ENCODE measurements at regions not wholly inside any gene's neighbourhood (a gene's known extent, or its start where the extent isn't known, plus 50 kb on each side); places are given as distances from the start of the nearest gene placed in this dataset.

DNA sequence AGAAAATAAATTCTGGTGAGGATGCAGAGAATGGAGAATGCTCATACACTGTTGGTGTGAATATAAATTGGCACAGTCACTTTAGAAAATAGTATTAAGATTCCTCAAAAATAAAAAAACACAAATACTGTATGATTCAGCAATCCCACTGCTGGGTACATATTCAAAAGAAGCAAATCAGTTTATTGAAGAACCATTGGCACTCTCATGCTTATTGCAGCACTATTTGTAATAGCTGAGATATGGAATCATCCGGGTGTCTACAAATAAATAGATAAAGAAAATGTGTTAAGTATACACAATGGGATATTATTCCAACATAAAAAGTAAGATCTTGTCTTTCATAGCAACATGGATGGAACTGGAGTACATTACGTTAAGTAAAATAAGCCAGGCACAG lies 579.4 kb upstream of the SEL1L start:
- H3K36me3 ChIP-seq = no peaks in the 10 kb centered on the region
- no peaks in the 10 kb centered on the region for H3K4me1 ChIP-seq (ENCODE audit: insufficient read depth)
- TF ChIP-seq POLR2A (IDR thresholded peaks at IDR 0.05) = no peak
- TF ChIP-seq EP300 (IDR thresholded peaks at IDR 0.05) = no peak
- TF ChIP-seq, protein P1, sequence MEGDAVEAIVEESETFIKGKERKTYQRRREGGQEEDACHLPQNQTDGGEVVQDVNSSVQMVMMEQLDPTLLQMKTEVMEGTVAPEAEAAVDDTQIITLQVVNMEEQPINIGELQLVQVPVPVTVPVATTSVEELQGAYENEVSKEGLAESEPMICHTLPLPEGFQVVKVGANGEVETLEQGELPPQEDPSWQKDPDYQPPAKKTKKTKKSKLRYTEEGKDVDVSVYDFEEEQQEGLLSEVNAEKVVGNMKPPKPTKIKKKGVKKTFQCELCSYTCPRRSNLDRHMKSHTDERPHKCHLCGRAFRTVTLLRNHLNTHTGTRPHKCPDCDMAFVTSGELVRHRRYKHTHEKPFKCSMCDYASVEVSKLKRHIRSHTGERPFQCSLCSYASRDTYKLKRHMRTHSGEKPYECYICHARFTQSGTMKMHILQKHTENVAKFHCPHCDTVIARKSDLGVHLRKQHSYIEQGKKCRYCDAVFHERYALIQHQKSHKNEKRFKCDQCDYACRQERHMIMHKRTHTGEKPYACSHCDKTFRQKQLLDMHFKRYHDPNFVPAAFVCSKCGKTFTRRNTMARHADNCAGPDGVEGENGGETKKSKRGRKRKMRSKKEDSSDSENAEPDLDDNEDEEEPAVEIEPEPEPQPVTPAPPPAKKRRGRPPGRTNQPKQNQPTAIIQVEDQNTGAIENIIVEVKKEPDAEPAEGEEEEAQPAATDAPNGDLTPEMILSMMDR (IDR thresholded peaks at IDR 0.05) = no peak
- intact Hi-C loops (cut with DNase I) = no loop called here
- H3K9me3 ChIP-seq = no peaks in the 10 kb centered on the region
- H3K27ac ChIP-seq = no peak overlapping the region
- H3K4me3 ChIP-seq = no peak overlapping the region
- WGBS, 3 donors = 66 to 80% (median 69%) methylated on average over 2 of the region's 2 CpGs
- DNase-seq = no peak
- no peaks in the 10 kb centered on the region for H3K27me3 ChIP-seq

DNA sequence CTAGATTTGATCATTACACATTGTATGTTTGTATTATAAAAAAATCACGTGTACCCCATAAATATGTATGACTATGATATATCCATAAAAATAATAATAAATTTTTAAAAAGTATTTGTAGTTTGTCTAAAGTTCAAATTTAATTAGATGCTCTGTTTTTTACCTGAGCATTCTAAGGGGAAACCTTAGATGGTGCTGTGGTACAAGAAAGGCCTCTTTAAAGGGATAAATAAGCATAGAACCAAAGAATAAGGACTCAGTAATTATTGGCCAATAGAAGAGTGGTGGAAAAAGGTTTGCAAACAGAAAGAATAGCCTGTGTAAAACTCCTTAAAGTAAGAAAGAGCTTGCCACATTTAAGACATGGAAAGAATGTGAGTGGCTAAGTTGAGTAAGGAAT lies 580.1 kb upstream of the SEL1L start:
- H3K36me3 ChIP-seq = no peaks in the 10 kb centered on the region
- H3K4me1 ChIP-seq (ENCODE audit: insufficient read depth) = no peaks in the 10 kb centered on the region
- no peak for DNase-seq
- no peak overlapping the region for H3K4me3 ChIP-seq
- 61 to 83% (median 65%) methylated on average over 1 of the region's 1 CpG for WGBS, 3 donors
- H3K27me3 ChIP-seq = no peaks in the 10 kb centered on the region
- TF ChIP-seq, protein P1 (IDR thresholded peaks at IDR 0.05) = no peak
- no peak for TF ChIP-seq EP300 (IDR thresholded peaks at IDR 0.05)
- TF ChIP-seq POLR2A (IDR thresholded peaks at IDR 0.05) = no peak
- H3K27ac ChIP-seq = no peak overlapping the region
- H3K9me3 ChIP-seq = no peaks in the 10 kb centered on the region
- intact Hi-C loops (cut with DNase I) = no loop called here

DNA sequence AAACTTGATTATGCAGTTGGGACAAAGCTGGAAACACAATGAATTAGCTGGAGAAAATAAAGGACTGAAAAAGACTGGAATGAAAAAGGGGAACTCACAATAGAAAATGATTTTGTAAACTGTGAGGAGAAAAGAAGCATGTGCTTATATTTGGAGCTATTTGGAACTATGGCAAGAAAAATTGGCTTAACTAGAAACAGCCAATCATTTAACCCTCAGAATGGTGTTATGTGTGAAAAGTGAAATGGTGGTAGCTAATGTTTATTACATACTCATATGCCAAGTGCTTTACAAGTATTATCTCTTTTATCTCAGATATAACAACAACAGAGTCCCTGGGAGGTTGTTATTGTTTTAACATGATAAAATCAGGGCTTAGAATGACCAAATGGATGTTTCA lies 583.1 kb upstream of the SEL1L start:
- no peaks in the 10 kb centered on the region for H3K27me3 ChIP-seq
- TF ChIP-seq EP300 (IDR thresholded peaks at IDR 0.05) = no peak
- TF ChIP-seq POLR2A (IDR thresholded peaks at IDR 0.05) = no peak
- TF ChIP-seq, protein P1 (IDR thresholded peaks at IDR 0.05) = no peak
- no peaks in the 10 kb centered on the region for H3K36me3 ChIP-seq
- H3K27ac ChIP-seq = no peak overlapping the region
- no peak overlapping the region for H3K4me3 ChIP-seq
- intact Hi-C loops (cut with DNase I) = no loop called here
- no peaks in the 10 kb centered on the region for H3K4me1 ChIP-seq (ENCODE audit: insufficient read depth)
- no peaks in the 10 kb centered on the region for H3K9me3 ChIP-seq
- DNase-seq = no peak

DNA sequence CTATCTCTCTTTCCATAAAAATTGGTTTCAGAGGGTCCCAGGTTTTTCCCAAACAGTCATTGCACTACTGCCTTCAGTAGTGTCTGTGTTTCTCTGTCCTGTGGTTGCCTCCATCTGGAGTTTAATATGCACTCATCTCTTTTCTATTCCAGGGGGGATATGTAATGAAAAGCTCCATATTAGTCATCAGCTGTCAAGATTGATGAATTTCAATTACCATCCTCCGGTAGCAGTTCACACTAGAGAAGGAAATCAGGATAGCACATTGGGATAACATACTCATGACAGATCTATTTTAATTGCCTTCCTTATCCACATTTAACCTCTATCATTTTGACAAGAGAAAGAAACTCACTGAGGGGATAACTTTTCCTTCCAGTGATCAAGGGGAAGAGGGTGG lies 589.0 kb upstream of the SEL1L start:
- no peaks in the 10 kb centered on the region for H3K9me3 ChIP-seq
- TF ChIP-seq POLR2A (IDR thresholded peaks at IDR 0.05) (no peak), EP300 (IDR thresholded peaks at IDR 0.05) (no peak)
- TF ChIP-seq, protein P1 (IDR thresholded peaks at IDR 0.05) = no peak
- no peak overlapping the region for H3K27ac ChIP-seq
- H3K36me3 ChIP-seq = no peaks in the 10 kb centered on the region
- 50 to 67% (median 50%) methylated on average over 1 of the region's 1 CpG for WGBS, 3 donors
- no peak overlapping the region for H3K4me3 ChIP-seq
- peaks cover 2% of the 10 kb centered on the region for H3K4me1 ChIP-seq (ENCODE audit: insufficient read depth)
- no peak for DNase-seq
- no peaks in the 10 kb centered on the region for H3K27me3 ChIP-seq
- intact Hi-C loops (cut with DNase I) = no loop called here

DNA sequence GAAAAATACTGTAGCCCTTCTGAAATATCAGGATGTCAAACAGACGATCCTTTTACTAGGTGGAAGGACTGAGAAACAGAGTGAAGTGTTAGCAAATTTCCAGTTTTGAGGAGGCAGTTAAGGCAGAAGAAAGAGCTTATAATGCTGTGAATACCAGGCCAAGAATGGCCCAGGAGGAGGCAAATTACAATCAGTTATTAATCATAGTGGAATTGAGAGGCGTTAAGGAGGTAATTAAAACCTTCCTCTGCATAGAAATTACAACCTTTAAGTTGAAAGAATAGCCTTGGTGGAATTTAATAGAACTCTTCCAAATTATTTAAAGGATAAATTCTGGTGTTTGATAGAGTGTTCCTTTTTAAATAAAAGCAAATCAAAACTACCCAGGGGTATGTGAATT lies 590.9 kb upstream of the SEL1L start:
- Histone ChIP-seq H3K27me3 (no peaks in the 10 kb centered on the region), H3K9me3 (no peaks in the 10 kb centered on the region), H3K4me3 (no peak overlapping the region), H3K4me1 (ENCODE audit: insufficient read depth) (peaks cover 2% of the 10 kb centered on the region), H3K27ac (no peak overlapping the region), H3K36me3 (no peaks in the 10 kb centered on the region)
- TF ChIP-seq POLR2A (IDR thresholded peaks at IDR 0.05) = no peak
- TF ChIP-seq, protein P1 (IDR thresholded peaks at IDR 0.05) = no peak
- no peak for TF ChIP-seq EP300 (IDR thresholded peaks at IDR 0.05)
- intact Hi-C loops (cut with DNase I) = no loop called here
- WGBS, 3 donors = 85 to 94% (median 88%) methylated on average over 2 of the region's 2 CpGs
- no peak for DNase-seq

Measured in ovary (tissue), 7 donors.